ENCODE measurements at regions not wholly inside any gene's neighbourhood (a gene's known extent, or its start where the extent isn't known, plus 50 kb on each side); places are given as distances from the start of the nearest gene placed in this dataset.
A peak's percentile ranks its signal among the peaks of the same experiment; 100 is the strongest.
"Not testable (repeated sequence)": the region's sequence is repeated elsewhere in the genome, so short reads cannot be mapped to it uniquely, and the experiment has no call there.

DNA sequence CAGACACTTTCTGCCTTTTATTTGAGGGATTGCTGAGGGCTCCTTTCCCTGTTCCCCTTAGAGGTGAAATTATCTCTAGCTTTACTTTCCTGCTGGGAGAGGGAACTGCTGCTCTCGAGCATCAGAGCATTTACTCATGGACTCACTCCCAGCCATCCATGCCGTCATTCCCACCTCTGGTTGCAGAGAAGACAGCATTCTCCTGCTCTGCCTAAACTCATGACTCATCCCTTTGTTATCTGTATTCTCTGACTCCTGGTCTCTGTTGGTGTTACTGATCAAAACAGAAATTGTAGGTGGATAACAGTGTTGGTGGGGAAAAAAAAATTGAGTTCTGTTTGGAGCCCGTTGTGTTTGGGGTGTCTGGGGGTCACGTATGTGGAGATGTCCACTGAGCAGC, 159.3 kb downstream of the TTC8 start:
- FAIRE-seq (peak; percentile 93), DNase-seq (ENCODE audit: low spot score) (peak; percentile 86)

DNA sequence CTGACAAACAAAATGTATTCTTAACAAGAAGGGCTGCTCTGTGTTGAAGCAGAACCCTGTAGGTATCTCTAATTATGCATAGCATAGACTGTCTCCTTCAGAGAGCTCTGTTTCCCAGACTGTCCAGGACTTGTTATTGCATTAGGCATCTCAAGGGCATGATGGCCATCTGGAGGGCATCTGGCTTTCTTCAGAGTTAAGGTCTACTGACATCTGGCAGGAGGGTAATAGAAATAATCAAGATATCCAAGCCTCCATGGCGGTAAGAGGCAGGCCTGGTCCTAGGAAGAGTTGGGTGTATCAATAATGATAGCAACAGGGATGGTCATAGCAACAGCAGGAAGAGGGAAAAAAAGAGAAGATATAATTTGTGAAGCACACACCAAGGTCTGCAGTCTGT, 161.2 kb downstream of the TTC8 start:
- DNase-seq (ENCODE audit: low spot score), result no peak
- no peak for FAIRE-seq

- FAIRE-seq (peak; percentile 86), DNase-seq (ENCODE audit: low spot score) (peak; percentile 83)
These were observed 161.8 kb downstream of the TTC8 start for GRCh38 chr14:88986146-88986841.

DNA sequence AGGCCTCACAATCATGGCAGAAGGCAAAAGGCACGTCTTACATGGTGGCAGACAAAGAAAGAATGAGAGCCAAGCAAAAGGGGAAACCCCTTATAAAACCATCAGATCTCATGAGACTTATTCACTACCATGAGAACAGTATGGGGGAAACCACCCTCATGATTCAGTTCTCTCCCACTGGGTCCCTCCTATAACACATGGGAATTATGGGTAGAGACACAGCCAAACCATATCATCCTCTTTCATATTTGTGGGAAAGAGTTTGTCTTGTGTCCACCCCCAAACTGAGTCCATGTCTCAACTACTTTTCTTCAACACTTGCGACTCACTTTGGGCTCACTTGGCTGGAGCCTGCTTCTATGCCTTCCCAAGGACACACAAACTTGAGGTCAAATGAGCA, 162.5 kb downstream of the TTC8 start:
- not testable (repeated sequence) for FAIRE-seq; DNase-seq (ENCODE audit: low spot score)

- DNase-seq (ENCODE audit: low spot score) (peak; percentile 53), FAIRE-seq (no peak)
These were observed 163.1 kb downstream of the TTC8 start for GRCh38 chr14:88987516-88987915.

- peak; percentile 68 for FAIRE-seq
- DNase-seq (ENCODE audit: low spot score), result no peak
These were observed 165.5 kb downstream of the TTC8 start for GRCh38 chr14:88989911-88990310.

DNA sequence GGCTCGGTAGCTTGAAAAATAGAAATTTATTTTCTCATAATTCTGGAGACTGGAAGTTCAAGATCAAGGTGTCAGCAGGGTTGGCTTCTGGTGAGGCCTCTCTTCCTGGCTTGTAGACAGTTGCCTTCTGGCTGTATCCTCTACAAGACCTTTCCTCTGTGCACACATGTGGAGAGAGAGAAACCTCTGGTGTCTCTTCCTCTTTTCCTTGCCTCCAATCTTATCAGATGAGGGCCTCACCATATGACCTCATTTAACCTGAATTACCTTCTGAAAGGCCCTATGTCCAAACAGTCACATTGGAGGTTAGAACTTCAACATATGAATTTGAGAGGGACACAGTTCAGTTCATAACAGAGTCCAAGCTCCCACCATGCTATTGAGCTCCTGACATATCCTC, 166.4 kb downstream of the TTC8 start:
- DNase-seq (ENCODE audit: low spot score) (no peak), FAIRE-seq (no peak)

GRCh38 chr14:88992011-88992410, 167.6 kb downstream of the TTC8 start:
- no peak for FAIRE-seq
- no peak for DNase-seq (ENCODE audit: low spot score)

DNA sequence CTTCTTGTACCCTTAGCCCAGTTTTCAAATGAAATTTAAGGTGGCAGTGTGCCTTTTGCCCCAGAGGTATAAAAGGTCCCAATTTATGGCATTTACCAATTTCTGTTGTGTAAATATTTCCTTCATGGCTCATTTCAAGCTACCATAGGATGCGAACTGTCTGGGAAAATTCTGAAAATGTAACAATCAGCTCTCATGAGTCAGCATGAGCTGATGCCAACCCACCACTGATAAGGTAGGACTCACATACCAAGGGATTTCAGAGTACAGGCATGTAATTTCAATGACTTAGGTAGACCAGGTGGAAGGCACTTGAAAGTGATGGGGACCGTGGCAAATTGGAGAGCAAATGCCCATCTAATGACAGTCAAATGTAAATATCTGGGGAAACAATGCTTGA, 169.5 kb downstream of the TTC8 start:
- DNase-seq (ENCODE audit: low spot score) (peak; percentile 41), FAIRE-seq (no peak)

GRCh38 chr14:88995437-88996198, 171.2 kb downstream of the TTC8 start:
- no peak for DNase-seq (ENCODE audit: low spot score)
- no peak for FAIRE-seq

GRCh38 chr14:88998027-88998426, 173.6 kb downstream of the TTC8 start:
- no peak for FAIRE-seq
- DNase-seq (ENCODE audit: low spot score), result no peak

GRCh38 chr14:88999137-88999536, 174.7 kb downstream of the TTC8 start:
- FAIRE-seq, result no peak

GRCh38 chr14:89000007-89000942, 175.8 kb downstream of the TTC8 start:
- FAIRE-seq (peak; percentile 79), DNase-seq (ENCODE audit: low spot score) (peak; percentile 80)

More at GRCh38 chr14:88999137-88999536, 174.7 kb downstream of the TTC8 start:
- no peak for DNase-seq (ENCODE audit: low spot score)

DNA sequence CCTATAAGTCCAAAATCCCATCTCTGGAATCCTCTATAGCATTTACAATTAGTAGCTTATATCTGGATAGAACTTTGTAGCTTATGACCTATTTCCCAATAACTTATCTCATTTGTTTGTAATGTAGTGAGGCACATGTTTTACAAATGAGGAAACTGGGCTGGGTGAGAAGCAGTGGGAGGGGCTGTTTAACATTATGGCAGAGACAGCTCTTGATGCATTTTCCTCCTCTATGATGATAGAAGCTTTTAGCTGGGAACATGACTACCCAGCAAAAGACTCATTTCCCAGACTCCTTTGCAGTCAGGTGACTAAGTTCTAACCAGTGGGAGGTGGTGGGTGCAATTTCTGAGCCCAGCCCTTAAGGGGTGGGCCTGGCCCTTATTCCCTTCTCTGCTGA, 179.7 kb downstream of the TTC8 start:
- FAIRE-seq, result no peak
- no peak for DNase-seq (ENCODE audit: low spot score)

- no peak for FAIRE-seq
These were observed 183.5 kb downstream of the TTC8 start for GRCh38 chr14:89007906-89008305.

GRCh38 chr14:89011355-89012281, 187.2 kb downstream of the TTC8 start:
- no peak for FAIRE-seq

More at GRCh38 chr14:89007906-89008305, 183.5 kb downstream of the TTC8 start:
- no peak for DNase-seq (ENCODE audit: low spot score)

DNA sequence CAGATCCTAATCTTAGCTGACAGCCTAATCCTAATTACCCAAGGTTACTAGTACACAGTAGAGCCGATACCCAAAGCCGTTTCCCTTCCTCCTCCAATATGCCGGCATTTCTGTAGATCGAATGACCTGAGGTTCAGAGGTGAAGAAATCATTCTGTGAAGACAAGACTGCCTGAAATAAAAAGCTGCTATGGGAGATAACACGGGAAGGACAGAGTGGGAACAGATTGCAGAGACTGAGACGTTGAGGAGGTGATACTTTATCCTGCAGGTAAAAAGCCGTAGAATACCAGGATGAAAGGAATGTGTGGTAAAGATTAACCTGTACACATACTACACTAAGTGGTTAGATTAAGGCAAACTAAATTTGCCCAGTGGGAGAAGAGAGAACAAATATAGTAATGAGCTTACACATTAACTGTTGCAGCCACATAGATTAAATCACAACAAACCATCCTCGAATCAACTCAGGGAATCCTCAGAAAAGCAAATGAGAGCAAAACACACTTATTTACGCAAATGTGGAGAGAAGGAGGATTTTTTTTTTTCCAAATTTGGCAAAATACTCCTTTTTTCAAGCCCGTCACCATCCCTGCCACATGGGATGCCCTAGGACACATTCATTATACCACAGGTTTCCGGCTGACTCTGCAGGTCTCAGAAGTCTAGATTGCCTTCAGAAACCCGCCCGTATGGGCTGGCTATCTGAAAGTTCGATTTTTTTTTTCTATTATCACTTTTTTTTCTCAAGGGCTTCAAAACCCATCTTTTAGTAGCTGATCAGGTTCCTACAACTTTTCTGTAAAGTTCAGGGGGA, 188.0 kb downstream of the TTC8 start:
- DNase-seq (ENCODE audit: low spot score) (no peak), FAIRE-seq (no peak)

More at GRCh38 chr14:89011355-89012281, 187.2 kb downstream of the TTC8 start:
- DNase-seq (ENCODE audit: low spot score), result no peak

GRCh38 chr14:89013098-89013504, 188.7 kb downstream of the TTC8 start:
- FAIRE-seq, result no peak
- DNase-seq (ENCODE audit: low spot score), result peak; percentile 61

DNA sequence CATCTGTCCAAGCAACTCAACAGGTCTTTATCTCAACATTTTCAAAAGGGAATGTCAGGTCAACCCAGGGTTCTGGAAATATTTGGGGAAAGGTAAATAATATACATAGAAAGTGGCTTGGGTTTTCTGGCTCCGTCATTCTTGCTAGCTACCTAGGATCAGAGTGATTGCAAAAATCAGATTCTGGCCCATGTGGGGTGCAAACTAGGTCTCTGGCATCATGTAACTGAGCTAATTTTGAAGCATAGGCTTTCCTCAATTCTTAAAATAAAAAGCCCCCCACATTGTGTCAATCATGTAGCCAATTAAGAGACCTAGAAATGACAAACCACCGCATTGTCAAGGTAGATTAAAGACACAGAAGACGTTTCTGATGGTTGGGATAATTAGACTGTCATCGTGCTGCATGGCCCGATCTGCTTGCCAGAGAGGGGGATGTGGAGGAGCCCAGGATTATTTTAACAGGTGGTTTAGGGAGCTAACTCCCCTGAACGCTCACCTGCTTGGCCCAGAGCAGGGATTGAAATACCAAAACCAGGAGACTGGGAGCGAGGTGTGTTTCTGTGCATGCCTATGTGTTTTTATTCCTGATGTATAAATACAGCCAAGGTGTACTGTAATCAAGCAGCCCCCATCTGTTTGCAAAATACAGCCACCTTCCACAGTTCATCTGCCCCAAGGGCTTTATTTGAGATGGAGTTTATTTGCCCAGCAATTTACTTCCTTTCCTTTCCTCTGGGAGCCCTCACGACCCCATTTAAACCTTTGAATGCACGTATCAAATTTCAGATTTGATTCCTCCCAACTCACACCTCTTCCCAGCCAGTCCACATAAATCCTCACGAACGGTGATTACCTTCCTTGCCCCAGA, 189.5 kb downstream of the TTC8 start:
- FAIRE-seq (no peak), DNase-seq (ENCODE audit: low spot score) (no peak)
